Heart left ventricle (tissue), 13 donors: ENCODE measurements at regions not wholly inside any gene's neighbourhood (a gene's known extent, or its start where the extent isn't known, plus 50 kb on each side); places are given as distances from the start of the nearest gene placed in this dataset.

ENCODE experiments used
- CTCF ChIP-seq, 12 donors: fragments of 200-600 bp; sonication (generic) in 4 of 12; IDR thresholded peaks; one replicate each; pipeline versions ENCODE4 v1.5.0 to v1.8.0; 2018 to 2022; ENCODE audit warnings: antibody characterized with exemption in 12 of 12, mild to moderate bottlenecking in 5 of 12
- POLR2A ChIP-seq, 2 donors: fragments of 450-650 bp; IDR thresholded peaks; one replicate each; pipeline ENCODE4 v1.6.1; 2017; ENCODE audit warnings: antibody characterized with exemption in 2 of 2, mild to moderate bottlenecking in 2 of 2, moderate library complexity in 2 of 2
- donor health status: ischemic (EF 13 %, LVEDD 7.1; RV severe dilation, severe dysfunction).
- donor health status: DM: no; HTN: yes; CAD: no.
- donor health status: DM: no; HTN: no; CAD: no.
- donor health status: ischemic (EF 25% LVEDD 6.9; RV normal size, moderate dysfunction).
- donor health status: ischemic (EF 25% LVEDD 5.7; RV mildly dilated, moderate dysfunction).
- donor health status: ischemic (EF 35%, LVEDD 5.7; RV mildly dilated, moderate dysfunction).
- donor health status: nonischemic (EF 11% LVEDD 7.7; RV severe dilation, severe dysfunction).
- donor health status: DM: yes; HTN: yes; CAD: no.
- donor health status: PGD.
- donor health status: ischemic (EF 29% LVEDD 5.4; RV normal size, mild dysfunction).
- donor health status: nonischemic (EF 23%, LVEDD 6.1; RV moderate dilation, normal function).

GRCh38 chr11:26186389-26186788, 145.5 kb upstream of the ANO3 start:
- TF ChIP-seq CTCF (IDR thresholded peaks at IDR 0.05) (no peak), POLR2A (IDR thresholded peaks at IDR 0.05) (no peak)
